GM12891 (cell line): ENCODE measurements at regions not wholly inside any gene's neighbourhood (a gene's known extent, or its start where the extent isn't known, plus 50 kb on each side); places are given as distances from the start of the nearest gene placed in this dataset.

Experiments
- PAX5 ChIP-seq: IDR thresholded peaks from 2 replicates; pipeline ENCODE4 v1.6.1; 2011; ENCODE audit warnings: low read length, moderate library complexity, mild to moderate bottlenecking; ENCODE audit not compliant: insufficient read depth, severe bottlenecking
- POLR2A ChIP-seq: IDR thresholded peaks from 2 replicates; pipeline ENCODE4 v1.6.1; 2011; ENCODE audit warnings: low read depth, low read length, control low read depth
- POLR2AphosphoS5 ChIP-seq: IDR thresholded peaks from 2 replicates; pipeline ENCODE4 v1.6.1; 2011; ENCODE audit warnings: low read depth, low read length, control low read depth
- POU2F2 ChIP-seq: IDR thresholded peaks from 2 replicates; pipeline ENCODE4 v1.6.1; 2011; ENCODE audit warnings: low read depth, mild to moderate bottlenecking, control low read depth, low read length, moderate library complexity
- TAF1 ChIP-seq: IDR thresholded peaks from 2 replicates; pipeline ENCODE4 v1.6.1; 2011; ENCODE audit warnings: low read depth, low read length, control low read depth

DNA sequence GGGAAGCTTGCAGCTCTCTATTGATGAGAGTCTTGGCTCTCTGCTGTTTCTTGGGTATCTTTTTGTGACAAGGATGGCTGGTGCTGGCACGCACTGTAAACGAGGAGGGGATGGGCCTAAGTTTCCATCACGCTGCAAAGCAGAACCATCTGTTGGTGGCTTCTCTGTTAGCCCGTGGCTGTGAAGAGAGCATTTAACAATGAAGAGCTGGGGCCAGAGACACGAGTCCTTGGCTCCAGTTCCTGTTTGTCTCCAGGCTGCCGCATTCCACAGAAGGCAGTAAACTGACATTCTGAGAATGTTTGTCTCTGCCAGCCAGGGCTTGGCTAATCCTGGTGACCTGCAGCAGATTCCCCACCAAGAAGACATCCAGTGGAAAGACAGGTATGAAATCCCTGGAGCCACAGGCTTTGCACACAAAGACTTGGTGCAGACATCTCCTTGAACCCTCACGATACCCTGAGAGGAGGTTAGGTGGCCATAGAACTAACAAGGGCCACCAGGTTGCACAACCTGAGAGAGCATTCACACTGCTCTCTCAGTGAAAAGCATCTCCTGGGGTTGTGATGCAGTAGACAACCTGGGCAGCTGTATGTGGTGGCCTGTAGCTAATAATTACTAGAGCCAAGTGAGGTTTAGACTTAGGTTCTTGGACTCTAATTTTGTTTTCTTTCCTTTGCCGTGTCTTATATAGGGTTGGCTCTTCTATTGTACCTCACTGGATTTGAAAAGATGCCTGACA lies 130.9 kb downstream of the ASB7 start:
- TF ChIP-seq TAF1, result no peak
- TF ChIP-seq POU2F2, result no peak
- TF ChIP-seq POLR2A, result no peak
- no peak for TF ChIP-seq PAX5
- no peak for TF ChIP-seq POLR2AphosphoS5
